ENCODE measurements at regions not wholly inside any gene's neighbourhood (a gene's known extent, or its start where the extent isn't known, plus 50 kb on each side); places are given as distances from the start of the nearest gene placed in this dataset.

DNA sequence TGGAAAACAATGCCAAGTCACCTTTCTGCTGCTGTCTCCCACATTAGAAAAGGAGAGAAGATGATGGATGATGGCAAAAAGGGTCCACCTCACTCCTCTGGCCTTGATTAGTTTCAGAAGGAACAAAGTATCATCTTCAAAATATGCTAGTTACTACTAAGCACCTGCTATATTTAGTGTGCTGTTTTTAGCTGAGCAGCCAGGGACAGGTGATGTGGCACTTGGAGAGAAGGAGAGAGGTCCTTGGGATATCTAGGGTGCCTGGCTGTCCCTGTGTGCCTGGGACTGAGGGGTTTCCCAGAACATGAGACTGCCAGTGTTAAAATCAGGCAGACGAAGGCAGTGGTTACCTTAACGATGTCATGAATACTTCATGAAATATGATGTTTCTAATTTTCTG is 235.5 kb upstream of the NT5C1B start:
- TF ChIP-seq EZH2 (IDR thresholded peaks at IDR 0.05; ENCODE audit: insufficient read depth, poor library complexity, severe bottlenecking) (no peak), EZH2phosphoT487 (IDR thresholded peaks at IDR 0.05; ENCODE audit: insufficient read depth, low read depth) (no peak)
